ENCODE measurements at regions not wholly inside any gene's neighbourhood (a gene's known extent, or its start where the extent isn't known, plus 50 kb on each side); places are given as distances from the start of the nearest gene placed in this dataset.
A peak's percentile ranks its signal among the peaks of the same experiment; 100 is the strongest.

- no peak for TF ChIP-seq RBBP5 (IDR thresholded peaks at IDR 0.05; ENCODE audit: borderline replicate concordance, low read depth, low read length)
- peak; percentile 91 to 95 (median 93) for TF ChIP-seq CTCF (IDR thresholded peaks at IDR 0.05; ENCODE audit: control extremely low read depth in 1 of 3, insufficient read depth in 1 of 3, low read depth in 1 of 3, low read length in 3 of 3)
- TF ChIP-seq NRF1 (IDR thresholded peaks at IDR 0.05; ENCODE audit: low read depth, low read length), result no peak
- TF ChIP-seq GTF2F1 (IDR thresholded peaks at IDR 0.05; ENCODE audit: borderline replicate concordance, low read depth, low read length), result no peak
- TF ChIP-seq TBP (IDR thresholded peaks at IDR 0.05; ENCODE audit: low read depth, low read length), result no peak
- TF ChIP-seq SAP30 (IDR thresholded peaks at IDR 0.05; ENCODE audit: insufficient read depth, insufficient replicate concordance, low read length), result no peak
- TF ChIP-seq JUND (IDR thresholded peaks at IDR 0.05; ENCODE audit: low read length), result no peak
- TF ChIP-seq HDAC2 (IDR thresholded peaks at IDR 0.05; ENCODE audit: borderline replicate concordance in 1 of 2, low read depth in 2 of 2, low read length in 2 of 2), result peak; percentile 14 to 77; a peak in 2 of 4 replicates
- no peak for TF ChIP-seq SP2 (IDR thresholded peaks at IDR 0.05; ENCODE audit: low read length)
Measured at GRCh38 chr12:130041983-130042812, 120.1 kb upstream of the FZD10 start (continued).

Data from H1 (cell line).